NT2/D1 (cell line): ENCODE measurements at regions not wholly inside any gene's neighbourhood (a gene's known extent, or its start where the extent isn't known, plus 50 kb on each side); places are given as distances from the start of the nearest gene placed in this dataset.

ENCODE experiments used
- SUZ12 ChIP-seq: IDR thresholded peaks from 2 replicates; pipeline ENCODE4 v1.6.1; 2011; ENCODE audit not compliant: insufficient read length, insufficient read depth; ENCODE audit errors: extremely low read depth
- YY1 ChIP-seq: IDR thresholded peaks from 2 replicates; pipeline ENCODE4 v1.6.1; 2011; ENCODE audit not compliant: insufficient read length, insufficient read depth
- ZNF274 ChIP-seq: IDR thresholded peaks from 2 replicates; pipeline ENCODE4 v1.6.1; 2011; ENCODE audit warnings: mild to moderate bottlenecking, low read depth, low read length

GRCh38 chr6:21753241-21754108, 159.9 kb downstream of the SOX4 start:
- TF ChIP-seq YY1 (no peak), ZNF274 (no peak), SUZ12 (no peak)
